Suprapubic skin (tissue), 4 donors: ENCODE measurements at regions not wholly inside any gene's neighbourhood (a gene's known extent, or its start where the extent isn't known, plus 50 kb on each side); places are given as distances from the start of the nearest gene placed in this dataset.

Experiments used
- CTCF ChIP-seq, 2 donors: fragments of 200-600 bp in 1 of 2; fragments of 450-650 bp in 1 of 2; sonication (generic) in 1 of 2; IDR thresholded peaks; one replicate each; pipeline ENCODE4 v1.5.1; 2016 to 2019; ENCODE audit warnings: antibody characterized with exemption in 2 of 2, mild to moderate bottlenecking in 1 of 2, moderate library complexity in 1 of 2
- POLR2A ChIP-seq, 2 donors: fragments of 450-650 bp; IDR thresholded peaks; one replicate each; pipeline ENCODE4 v1.6.1; 2017; ENCODE audit warnings: antibody characterized with exemption in 2 of 2, mild to moderate bottlenecking in 2 of 2, moderate library complexity in 2 of 2
- POLR2AphosphoS5 ChIP-seq, 3 donors: sonication (generic); formaldehyde crosslinking; IDR thresholded peaks; one replicate each; pipeline ENCODE4 v1.6.1; 2017; ENCODE audit warnings: antibody characterized with exemption in 3 of 3

GRCh38 chr12:105943525-105943924 is 195.2 kb downstream of the NUAK1 start:
- TF ChIP-seq CTCF (IDR thresholded peaks at IDR 0.05) (no peak), POLR2A (IDR thresholded peaks at IDR 0.05) (no peak), POLR2AphosphoS5 (IDR thresholded peaks at IDR 0.05) (no peak)
